H9 (cell line): ENCODE measurements at regions not wholly inside any gene's neighbourhood (a gene's known extent, or its start where the extent isn't known, plus 50 kb on each side); places are given as distances from the start of the nearest gene placed in this dataset.

Experiments used
- DNase-seq: peaks from one replicate; pipeline ENCODE4 v3.0.0-alpha.2; 2017
- H2AFZ ChIP-seq: one replicate; pipeline ENCODE4 v1.6.1; 2013; ENCODE audit warnings: mild to moderate bottlenecking, low read length, control low read depth, moderate library complexity
- H2AK5ac ChIP-seq: 2 replicates; pipeline ENCODE4 v1.6.1; 2013; ENCODE audit warnings: low read length, control low read depth, mixed read lengths; ENCODE audit not compliant: insufficient read length
- H2BK120ac ChIP-seq: one replicate; pipeline ENCODE4 v1.6.1; 2013; ENCODE audit warnings: low read depth, mild to moderate bottlenecking, low read length, control low read depth, inconsistent platforms; ENCODE audit not compliant: poor library complexity, severe bottlenecking
- H2BK12ac ChIP-seq: 2 replicates; pipeline ENCODE4 v1.6.1; 2013; ENCODE audit warnings: low read length, control low read depth, mixed read lengths, low read depth; ENCODE audit not compliant: insufficient read length
- H2BK15ac ChIP-seq: 2 replicates; pipeline ENCODE4 v1.6.1; 2013; ENCODE audit warnings: low read depth, low read length, control low read depth
- H2BK20ac ChIP-seq: one replicate; pipeline ENCODE4 v1.6.1; 2013; ENCODE audit warnings: low read depth, mild to moderate bottlenecking, low read length, control low read depth, inconsistent platforms; ENCODE audit not compliant: poor library complexity, severe bottlenecking
- H2BK5ac ChIP-seq: 2 replicates; pipeline ENCODE4 v1.6.1; 2013; ENCODE audit warnings: low read length, control low read depth, mixed read lengths; ENCODE audit not compliant: insufficient read length
- H3K14ac ChIP-seq: 2 replicates; pipeline ENCODE4 v1.6.1; 2013; ENCODE audit warnings: low read length, control low read depth; ENCODE audit not compliant: insufficient read depth
- H3K18ac ChIP-seq: 2 replicates; pipeline ENCODE4 v1.6.1; 2013; ENCODE audit warnings: low read depth, mild to moderate bottlenecking, mixed read lengths, low read length, control low read depth; ENCODE audit not compliant: insufficient read length
- H3K23ac ChIP-seq: 2 replicates; pipeline ENCODE4 v1.6.1; 2013; ENCODE audit warnings: low read length, control low read depth, mixed read lengths, low read depth; ENCODE audit not compliant: insufficient read length
- H3K23me2 ChIP-seq: 2 replicates; pipeline ENCODE4 v1.6.1; 2013; ENCODE audit warnings: low read depth, mild to moderate bottlenecking, mixed read lengths, low read length, control low read depth; ENCODE audit not compliant: insufficient read length, poor library complexity, severe bottlenecking
- H3K27ac ChIP-seq: 2 replicates; pipeline ENCODE4 v1.5.1; 2013; ENCODE audit warnings: low read length, control low read depth, mixed read lengths, low read depth; ENCODE audit not compliant: insufficient read length
- H3K27me3 ChIP-seq: 2 replicates; pipeline ENCODE4 v1.6.1; 2013; ENCODE audit warnings: low read length, control low read depth, inconsistent platforms; ENCODE audit not compliant: insufficient read depth
- H3K4ac ChIP-seq: 2 replicates; pipeline ENCODE4 v1.6.1; 2013; ENCODE audit warnings: low read depth, mild to moderate bottlenecking, control low read depth, inconsistent platforms, low read length, moderate library complexity
- H3K4me1 ChIP-seq: 2 replicates; pipeline ENCODE4 v1.6.1; 2013; ENCODE audit warnings: low read length, control low read depth, inconsistent platforms; ENCODE audit not compliant: insufficient read depth
- H3K4me2 ChIP-seq: 2 replicates; pipeline ENCODE4 v1.6.1; 2013; ENCODE audit warnings: low read length, control low read depth, mixed read lengths; ENCODE audit not compliant: insufficient read length, insufficient read depth
- H3K56ac ChIP-seq: 2 replicates; pipeline ENCODE4 v1.6.1; 2013; ENCODE audit warnings: low read depth, mild to moderate bottlenecking, mixed read lengths, low read length, control low read depth; ENCODE audit not compliant: insufficient read length
- H3K79me1 ChIP-seq: 2 replicates; pipeline ENCODE4 v1.6.1; 2013; ENCODE audit warnings: low read depth, mild to moderate bottlenecking, moderate library complexity, low read length, control low read depth, inconsistent platforms; ENCODE audit not compliant: insufficient read depth, poor library complexity, severe bottlenecking
- H3K79me2 ChIP-seq: 2 replicates; pipeline ENCODE4 v1.6.1; 2013; ENCODE audit warnings: low read length, control low read depth, inconsistent platforms; ENCODE audit not compliant: insufficient read depth
- H3K9ac ChIP-seq: 2 replicates; pipeline ENCODE4 v1.6.1; 2013; ENCODE audit warnings: low read length, control low read depth, mixed read lengths; ENCODE audit not compliant: insufficient read length; ENCODE audit errors: extremely low read depth
- H3K9me3 ChIP-seq: one replicate; pipeline ENCODE4 v1.6.1; 2013; ENCODE audit warnings: low read depth, low read length, inconsistent platforms; ENCODE audit not compliant: control insufficient read depth
- H3T11ph ChIP-seq: one replicate; pipeline ENCODE4 v1.6.1; 2013; ENCODE audit warnings: mild to moderate bottlenecking, low read length, control low read depth, inconsistent platforms
- H4K20me1 ChIP-seq: one replicate; pipeline ENCODE4 v1.6.1; 2013; ENCODE audit not compliant: control insufficient read depth, insufficient read length, insufficient read depth
- H4K5ac ChIP-seq: 2 replicates; pipeline ENCODE4 v1.6.1; 2013; ENCODE audit warnings: low read depth, mild to moderate bottlenecking, mixed read lengths, low read length, control low read depth; ENCODE audit not compliant: insufficient read length
- H4K8ac ChIP-seq: replicated peaks from 2 replicates; pipeline ENCODE4 v1.6.1; 2013; ENCODE audit warnings: low read length, control low read depth, mixed read lengths, low read depth; ENCODE audit not compliant: insufficient read length
- H4K91ac ChIP-seq: 2 replicates; pipeline ENCODE4 v1.6.1; 2013; ENCODE audit warnings: low read depth, mild to moderate bottlenecking, moderate library complexity, mixed read lengths, low read length, control low read depth; ENCODE audit not compliant: insufficient read length
- H3K27ac Mint-ChIP-seq, 3 experiments: 2 replicates in 2 of 3; 3 replicates in 1 of 3; pipeline ENCODE4 v1.8.0; 2020 to 2021; ENCODE audit warnings: mixed read lengths in 3 of 3, mild to moderate bottlenecking in 1 of 3, moderate library complexity in 1 of 3
- H3K27me3 Mint-ChIP-seq: 2 replicates; pipeline ENCODE4 v1.8.0; 2021; ENCODE audit warnings: low read depth, mild to moderate bottlenecking, moderate library complexity, mixed read lengths
- H3K36me3 Mint-ChIP-seq, 3 experiments: 2 replicates in 2 of 3; 3 replicates in 1 of 3; pipeline ENCODE4 v1.8.0; 2020 to 2021; ENCODE audit warnings: low read depth in 3 of 3, mixed read lengths in 3 of 3; ENCODE audit not compliant: insufficient read depth in 1 of 3
- H3K4me1 Mint-ChIP-seq, 2 experiments: 2 replicates each; pipeline ENCODE4 v1.8.0; 2020; ENCODE audit warnings: mixed read lengths in 2 of 2
- H3K4me3 Mint-ChIP-seq, 2 experiments: 2 replicates in 1 of 2; 3 replicates in 1 of 2; pipeline ENCODE4 v1.8.0; 2020 to 2021; ENCODE audit warnings: mild to moderate bottlenecking in 2 of 2, mixed read lengths in 2 of 2, moderate library complexity in 1 of 2
- H3K9me3 Mint-ChIP-seq, 2 experiments: 2 replicates in 1 of 2; 3 replicates in 1 of 2; pipeline ENCODE4 v1.8.0; 2020; ENCODE audit warnings: mild to moderate bottlenecking in 2 of 2, mixed read lengths in 2 of 2, moderate library complexity in 1 of 2
- CTCF ChIP-seq: fragments of 200-600 bp; sonication (generic); conservative IDR thresholded peaks from 3 replicates; pipeline ENCODE4 v1.8.0; 2021; ENCODE audit warnings: antibody characterized with exemption, mild to moderate bottlenecking
- WGBS: extraction: QIAGEN DNeasy Blood & Tissue Kit; methylation state at CpG from one replicate; pipeline ENCODE4 v1.1.7; 2013; ENCODE audit warnings: missing lambda C conversion rate, low lambda C conversion rate, mixed read lengths; ENCODE audit not compliant: insufficient read length; ENCODE audit errors: extremely low coverage; 5-methylcytosine and 5-hydroxymethylcytosine counted together

- H2BK15ac ChIP-seq, result no peak overlapping the region
- Mint-ChIP-seq H3K27ac (no peak overlapping the region), H3K36me3 (no peaks in the 10 kb centered on the region), H3K27me3 (no peaks in the 10 kb centered on the region), H3K4me3 (no peak overlapping the region), H3K4me1 (no peaks in the 10 kb centered on the region), H3K9me3 (no peaks in the 10 kb centered on the region)
- no peak overlapping the region for H4K91ac ChIP-seq
- no peak overlapping the region for H3K56ac ChIP-seq
- H3K4ac ChIP-seq, result no peak overlapping the region
- H3K9ac ChIP-seq, result no peak overlapping the region
- no peak for DNase-seq
- no peak overlapping the region for H2BK120ac ChIP-seq
- H3K27ac ChIP-seq, result no peak overlapping the region
- no peak overlapping the region for H3T11ph ChIP-seq
- no peak overlapping the region for H2AK5ac ChIP-seq
- H3K79me2 ChIP-seq, result no peaks in the 10 kb centered on the region
- WGBS, result no CpG with 5 or more reads among the region's 2 CpGs
- H4K8ac ChIP-seq, result no peak overlapping the region
- H3K27me3 ChIP-seq, result no peaks in the 10 kb centered on the region
- TF ChIP-seq CTCF, result no peak
- no peak overlapping the region for H2AFZ ChIP-seq
- no peak overlapping the region for H3K18ac ChIP-seq
- no peaks in the 10 kb centered on the region for H3K79me1 ChIP-seq
- H2BK12ac ChIP-seq, result no peak overlapping the region
- H3K23ac ChIP-seq, result no peak overlapping the region
- H3K23me2 ChIP-seq, result no peaks in the 10 kb centered on the region
- no peak overlapping the region for H4K5ac ChIP-seq
- H3K9me3 ChIP-seq, result no peaks in the 10 kb centered on the region
- H3K4me1 ChIP-seq, result no peaks in the 10 kb centered on the region
- no peak overlapping the region for H2BK20ac ChIP-seq
- no peaks in the 10 kb centered on the region for H4K20me1 ChIP-seq
- H3K4me2 ChIP-seq, result no peak overlapping the region
- H3K14ac ChIP-seq, result no peak overlapping the region
- no peak overlapping the region for H2BK5ac ChIP-seq
Observed at GRCh38 chr9:71541436-71541835, 226.9 kb downstream of the CEMIP2 start.
